Vagina (tissue), 2 donors: ENCODE measurements at regions not wholly inside any gene's neighbourhood (a gene's known extent, or its start where the extent isn't known, plus 50 kb on each side); places are given as distances from the start of the nearest gene placed in this dataset.

Experiments used
- DNase-seq, 2 donors: peaks; one replicate each; pipeline ENCODE4 v3.0.0-alpha.2; 2017; ENCODE audit errors: extremely low spot score in 2 of 2
- H3K27ac ChIP-seq: fragments of 200-600 bp; sonication (generic); one replicate; pipeline ENCODE4 v1.5.1; 2019
- H3K27me3 ChIP-seq: fragments of 200-600 bp; sonication (generic); one replicate; pipeline ENCODE4 v1.5.1; 2019
- H3K36me3 ChIP-seq, 2 donors: fragments of 200-600 bp; sonication (generic); one replicate each; pipeline ENCODE4 v1.5.1; 2017 to 2019
- H3K4me1 ChIP-seq: fragments of 200-600 bp; sonication (generic); one replicate; pipeline ENCODE4 v1.5.1; 2019
- H3K4me3 ChIP-seq, 2 donors: fragments of 200-600 bp; sonication (generic); 1 replicate in 1 of 2; 2 replicates in 1 of 2; pipeline ENCODE4 v1.5.1; 2016 to 2019
- H3K9me3 ChIP-seq: fragments of 200-600 bp; sonication (generic); one replicate; pipeline ENCODE4 v1.5.1; 2019
- POLR2A ChIP-seq, 2 donors: fragments of 450-650 bp; IDR thresholded peaks; one replicate each; pipeline ENCODE4 v1.6.1; 2017; ENCODE audit warnings: antibody characterized with exemption in 2 of 2, mild to moderate bottlenecking in 2 of 2, moderate library complexity in 2 of 2
- POLR2AphosphoS5 ChIP-seq, 2 donors: sonication (generic); formaldehyde crosslinking; IDR thresholded peaks; one replicate each; pipeline ENCODE4 v1.9.0; 2017; ENCODE audit warnings: antibody characterized with exemption in 2 of 2, mild to moderate bottlenecking in 2 of 2, low read depth in 1 of 2; ENCODE audit not compliant: insufficient read depth in 1 of 2
- intact Hi-C: fragments of 100-400 bp; cut with DNase I; formaldehyde crosslinking; loops from one replicate; pipeline ENCODE4 v1.15.1; 2023
- TF ChIP-seq, protein P1 (sequence below), 3 experiments: fragments of 450-650 bp in 2 of 3; fragments of 200-600 bp in 1 of 3; sonication (generic) in 1 of 3; IDR thresholded peaks; one replicate each; pipeline ENCODE4 v1.5.1; 2017 to 2019; ENCODE audit warnings: antibody characterized with exemption in 3 of 3, mild to moderate bottlenecking in 2 of 3, moderate library complexity in 2 of 3

- no peak overlapping the region for H3K4me3 ChIP-seq
- intact Hi-C loops: no loop called here
- no peaks in the 10 kb centered on the region for H3K9me3 ChIP-seq
- TF ChIP-seq, protein P1, sequence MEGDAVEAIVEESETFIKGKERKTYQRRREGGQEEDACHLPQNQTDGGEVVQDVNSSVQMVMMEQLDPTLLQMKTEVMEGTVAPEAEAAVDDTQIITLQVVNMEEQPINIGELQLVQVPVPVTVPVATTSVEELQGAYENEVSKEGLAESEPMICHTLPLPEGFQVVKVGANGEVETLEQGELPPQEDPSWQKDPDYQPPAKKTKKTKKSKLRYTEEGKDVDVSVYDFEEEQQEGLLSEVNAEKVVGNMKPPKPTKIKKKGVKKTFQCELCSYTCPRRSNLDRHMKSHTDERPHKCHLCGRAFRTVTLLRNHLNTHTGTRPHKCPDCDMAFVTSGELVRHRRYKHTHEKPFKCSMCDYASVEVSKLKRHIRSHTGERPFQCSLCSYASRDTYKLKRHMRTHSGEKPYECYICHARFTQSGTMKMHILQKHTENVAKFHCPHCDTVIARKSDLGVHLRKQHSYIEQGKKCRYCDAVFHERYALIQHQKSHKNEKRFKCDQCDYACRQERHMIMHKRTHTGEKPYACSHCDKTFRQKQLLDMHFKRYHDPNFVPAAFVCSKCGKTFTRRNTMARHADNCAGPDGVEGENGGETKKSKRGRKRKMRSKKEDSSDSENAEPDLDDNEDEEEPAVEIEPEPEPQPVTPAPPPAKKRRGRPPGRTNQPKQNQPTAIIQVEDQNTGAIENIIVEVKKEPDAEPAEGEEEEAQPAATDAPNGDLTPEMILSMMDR (IDR thresholded peaks at IDR 0.05): no peak
- TF ChIP-seq POLR2AphosphoS5 (IDR thresholded peaks at IDR 0.05; ENCODE audit: insufficient read depth in 1 of 2, low read depth in 1 of 2) (no peak), POLR2A (IDR thresholded peaks at IDR 0.05) (no peak)
- no peak for DNase-seq
- H3K27me3 ChIP-seq: no peaks in the 10 kb centered on the region
- H3K36me3 ChIP-seq: no peaks in the 10 kb centered on the region
- H3K4me1 ChIP-seq: no peaks in the 10 kb centered on the region
- H3K27ac ChIP-seq: no peak overlapping the region
Measured at GRCh38 chr3:8327739-8328138, 173.9 kb upstream of the LMCD1 start.

DNA sequence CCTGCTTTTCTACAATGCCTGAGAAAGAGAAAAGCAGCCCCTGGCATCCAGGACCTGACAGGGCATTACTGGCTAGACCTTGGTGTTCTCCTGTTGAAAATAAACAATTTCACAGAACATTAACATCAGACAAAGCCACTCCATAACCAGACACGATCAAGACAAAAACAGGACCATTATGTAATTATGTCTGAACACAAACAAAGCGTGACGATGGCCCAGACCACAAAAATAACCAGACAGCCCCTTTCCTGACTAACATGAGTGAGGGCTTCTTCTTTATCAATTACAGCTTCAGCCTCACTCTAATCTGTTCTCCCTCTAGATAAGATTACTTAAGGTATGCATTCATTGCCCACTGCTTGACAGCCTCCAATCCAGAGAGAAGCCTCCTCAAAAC is 172.7 kb upstream of the LMCD1 start:
- Histone ChIP-seq H3K4me1 (no peaks in the 10 kb centered on the region), H3K27me3 (no peaks in the 10 kb centered on the region), H3K27ac (no peak overlapping the region), H3K9me3 (no peaks in the 10 kb centered on the region), H3K36me3 (no peaks in the 10 kb centered on the region), H3K4me3 (no peak overlapping the region)
- intact Hi-C loops: no loop called here
- TF ChIP-seq, protein P1 (IDR thresholded peaks at IDR 0.05): no peak
- TF ChIP-seq POLR2A (IDR thresholded peaks at IDR 0.05): no peak
- no peak for TF ChIP-seq POLR2AphosphoS5 (IDR thresholded peaks at IDR 0.05; ENCODE audit: insufficient read depth in 1 of 2, low read depth in 1 of 2)
- no peak for DNase-seq

GRCh38 chr3:8329598-8329997 is 172.0 kb upstream of the LMCD1 start:
- H3K4me1 ChIP-seq: no peaks in the 10 kb centered on the region
- no peak overlapping the region for H3K27ac ChIP-seq
- H3K4me3 ChIP-seq: no peak overlapping the region
- intact Hi-C loops: no loop called here
- no peak for TF ChIP-seq POLR2AphosphoS5 (IDR thresholded peaks at IDR 0.05; ENCODE audit: insufficient read depth in 1 of 2, low read depth in 1 of 2)
- no peak for TF ChIP-seq POLR2A (IDR thresholded peaks at IDR 0.05)
- TF ChIP-seq, protein P1 (IDR thresholded peaks at IDR 0.05): no peak
- H3K36me3 ChIP-seq: no peaks in the 10 kb centered on the region
- no peaks in the 10 kb centered on the region for H3K27me3 ChIP-seq
- no peaks in the 10 kb centered on the region for H3K9me3 ChIP-seq
- DNase-seq: no peak

- DNase-seq: no peak
- H3K4me1 ChIP-seq: no peaks in the 10 kb centered on the region
- intact Hi-C loops: no loop called here
- no peak overlapping the region for H3K27ac ChIP-seq
- H3K4me3 ChIP-seq: no peak overlapping the region
- H3K36me3 ChIP-seq: no peaks in the 10 kb centered on the region
- TF ChIP-seq, protein P1 (IDR thresholded peaks at IDR 0.05): no peak
- no peak for TF ChIP-seq POLR2AphosphoS5 (IDR thresholded peaks at IDR 0.05; ENCODE audit: insufficient read depth in 1 of 2, low read depth in 1 of 2)
- no peak for TF ChIP-seq POLR2A (IDR thresholded peaks at IDR 0.05)
- H3K27me3 ChIP-seq: no peaks in the 10 kb centered on the region
- no peaks in the 10 kb centered on the region for H3K9me3 ChIP-seq
Measured at GRCh38 chr3:8336456-8336855, 165.2 kb upstream of the LMCD1 start.

DNA sequence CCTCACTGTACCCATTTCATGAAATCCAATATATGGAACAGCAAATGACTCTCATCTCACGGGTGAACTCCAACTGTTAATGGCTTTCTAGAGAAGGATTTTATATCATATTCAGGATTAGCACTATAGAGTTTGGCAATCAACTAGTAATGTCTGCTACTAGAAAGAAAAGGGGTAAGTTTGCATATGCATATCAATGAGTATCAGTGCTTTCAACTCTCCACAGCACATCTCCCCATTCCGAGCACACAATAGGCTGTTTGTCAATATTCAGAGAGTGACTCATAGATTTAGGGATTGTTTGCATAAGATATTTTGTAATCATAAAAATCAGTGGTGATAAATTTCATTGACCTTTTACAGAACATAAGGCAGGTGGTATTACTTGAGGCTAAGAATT is 163.2 kb upstream of the LMCD1 start:
- Histone ChIP-seq H3K27me3 (no peaks in the 10 kb centered on the region), H3K4me1 (no peaks in the 10 kb centered on the region), H3K4me3 (no peak overlapping the region), H3K9me3 (no peaks in the 10 kb centered on the region), H3K27ac (no peak overlapping the region), H3K36me3 (no peaks in the 10 kb centered on the region)
- no peak for DNase-seq
- intact Hi-C loops: no loop called here
- TF ChIP-seq POLR2A (IDR thresholded peaks at IDR 0.05) (no peak), POLR2AphosphoS5 (IDR thresholded peaks at IDR 0.05; ENCODE audit: insufficient read depth in 1 of 2, low read depth in 1 of 2) (no peak)
- TF ChIP-seq, protein P1 (IDR thresholded peaks at IDR 0.05): no peak
